HG03139 (cell line): ENCODE measurements at regions not wholly inside any gene's neighbourhood (a gene's known extent, or its start where the extent isn't known, plus 50 kb on each side); places are given as distances from the start of the nearest gene placed in this dataset.
"Not testable (repeated sequence)": the region's sequence is repeated elsewhere in the genome, so short reads cannot be mapped to it uniquely, and the experiment has no call there.

ENCODE experiments used
- ATAC-seq: cut with Tn5 transposase; IDR thresholded peaks from one replicate; pipeline ENCODE4 v1.9.1; 2021; ENCODE audit not compliant: unreplicated experiment

DNA sequence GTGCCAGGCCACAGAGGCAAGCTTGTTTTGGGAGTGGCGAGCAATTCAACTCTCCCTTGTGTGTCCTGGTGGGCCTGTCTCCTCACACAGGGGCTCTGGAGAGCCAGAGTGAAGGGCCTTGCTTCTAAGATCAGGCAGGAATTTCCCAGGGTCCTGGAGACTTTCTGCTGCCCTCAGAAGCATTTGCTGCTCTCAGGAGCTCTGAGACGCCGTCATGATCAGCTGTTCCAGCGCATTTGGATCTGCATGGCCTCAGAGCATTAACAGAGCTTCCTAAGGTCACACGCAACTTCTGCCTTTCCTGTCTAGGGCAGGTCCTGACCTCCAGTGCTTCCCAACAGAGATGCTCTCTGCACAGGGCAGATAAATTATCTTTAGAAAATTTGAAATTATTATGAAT is 52.2 kb upstream of the C10orf90 start:
- ATAC-seq = no peak

DNA sequence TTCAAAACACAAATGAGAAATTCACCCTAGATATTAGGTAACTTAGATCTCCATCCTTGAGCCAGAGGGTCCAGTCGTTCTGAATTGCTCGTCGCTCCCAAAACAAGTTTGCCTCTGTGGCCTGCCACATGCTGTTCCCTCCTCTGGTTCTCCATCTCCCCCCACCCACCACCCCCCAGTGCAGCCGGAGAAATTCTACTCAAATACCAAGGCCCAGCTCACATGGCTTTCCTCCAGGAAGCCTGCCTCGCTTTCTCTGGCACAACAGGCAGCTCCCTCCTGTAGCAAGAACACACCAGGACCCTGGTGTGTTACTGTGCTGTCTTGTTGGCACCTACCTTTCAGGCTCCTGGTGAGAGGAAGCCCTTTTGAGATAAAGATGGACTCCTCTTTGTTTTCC is 52.7 kb upstream of the C10orf90 start:
- ATAC-seq = no peak

DNA sequence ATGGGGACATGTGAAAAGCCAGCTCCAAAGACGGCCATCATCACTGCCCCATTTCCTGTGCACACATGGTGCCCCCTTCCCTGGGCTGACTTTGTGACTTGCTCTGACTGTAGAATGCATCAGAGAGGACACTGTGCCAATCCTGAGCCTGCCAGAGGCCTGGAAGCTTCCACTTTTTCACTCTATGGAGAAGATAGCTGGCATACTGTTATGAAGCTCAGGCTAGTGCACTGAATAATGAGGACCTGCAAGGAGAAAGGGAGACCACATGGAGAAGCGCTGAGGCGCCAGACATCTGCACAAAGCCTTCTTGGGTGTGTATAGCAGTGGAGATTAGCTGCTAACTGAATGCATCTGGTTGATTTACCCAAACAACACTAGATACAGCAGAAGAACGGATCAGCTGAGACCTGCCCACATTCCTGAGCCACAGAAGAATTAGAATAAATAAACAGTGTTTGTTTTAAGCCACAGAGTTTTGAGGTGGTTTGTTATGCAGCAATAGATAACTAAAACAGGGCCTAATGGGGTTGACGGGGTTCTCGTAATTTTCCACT is 58.9 kb upstream of the C10orf90 start:
- no peak for ATAC-seq

DNA sequence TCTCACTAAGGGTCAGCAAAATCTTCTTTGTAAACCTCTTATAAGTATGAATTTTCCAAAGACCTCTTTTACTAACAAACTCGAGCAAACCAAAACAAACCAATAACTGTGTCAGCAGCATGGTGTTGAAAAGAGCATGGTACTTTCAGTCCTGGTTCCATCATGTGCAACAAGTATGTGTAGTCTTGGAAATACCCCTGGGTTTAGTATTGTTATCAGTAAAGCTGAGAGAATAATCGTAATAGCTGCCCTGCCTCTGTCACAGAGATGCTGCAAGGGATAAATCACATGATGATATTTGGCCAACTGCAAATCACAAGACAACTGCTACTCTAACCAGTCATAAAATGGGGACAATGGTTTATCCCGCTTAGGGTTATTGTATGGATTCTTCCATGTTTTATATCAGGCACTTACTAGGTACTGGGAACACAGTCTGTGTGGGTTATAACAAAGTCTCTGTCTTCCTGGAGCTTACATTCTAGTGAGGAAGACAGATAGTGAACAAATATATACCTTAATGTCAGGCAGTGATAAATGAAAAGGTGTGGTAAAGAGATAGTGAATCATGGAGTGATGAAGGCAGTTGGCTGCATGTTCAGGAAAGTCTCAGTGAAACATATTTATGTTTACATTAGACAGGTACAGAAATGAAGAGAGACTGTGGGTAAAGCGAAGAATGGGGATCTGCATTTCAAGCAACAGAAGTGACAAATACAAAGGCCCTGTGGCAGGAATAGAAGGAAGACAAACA is 60.5 kb upstream of the C10orf90 start:
- ATAC-seq = no peak

DNA sequence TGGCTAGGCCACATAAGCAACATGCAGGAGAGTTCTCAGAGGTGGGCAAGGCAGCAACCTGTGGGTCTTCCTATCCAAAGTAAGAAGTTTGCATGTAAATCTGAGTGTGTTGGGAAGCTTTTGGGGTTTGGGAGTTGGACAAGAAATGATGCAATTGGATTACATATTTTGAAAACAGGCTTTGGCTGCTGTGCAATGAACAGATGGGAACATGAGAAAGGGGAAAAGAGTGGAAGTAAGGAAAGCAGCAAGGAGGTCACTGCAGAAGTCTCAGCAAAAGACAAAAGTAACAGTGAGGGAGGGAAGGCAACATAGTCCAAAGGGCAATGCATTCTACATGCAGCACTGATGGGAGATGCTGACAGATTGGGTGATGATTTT is 61.1 kb upstream of the C10orf90 start:
- no peak for ATAC-seq

DNA sequence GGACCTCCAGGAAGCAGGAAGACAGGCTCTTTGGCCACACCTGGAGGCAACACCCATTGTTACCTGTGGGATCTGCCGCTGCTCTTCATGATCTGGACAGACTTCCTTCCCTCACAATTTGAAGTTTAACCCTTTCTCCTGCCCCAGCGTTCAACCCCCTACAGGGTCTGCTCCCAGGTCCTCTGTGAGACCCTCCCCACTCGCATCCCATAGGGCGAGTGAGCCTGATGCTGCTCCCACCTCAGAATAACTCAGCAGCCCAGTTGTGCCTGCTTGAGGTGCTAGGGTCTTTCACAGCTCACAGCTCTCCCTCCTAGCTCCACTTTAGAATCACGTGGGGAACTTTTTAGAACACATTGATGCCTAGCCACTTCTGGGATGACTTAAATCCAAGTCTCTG is 61.8 kb upstream of the C10orf90 start:
- ATAC-seq = no peak

DNA sequence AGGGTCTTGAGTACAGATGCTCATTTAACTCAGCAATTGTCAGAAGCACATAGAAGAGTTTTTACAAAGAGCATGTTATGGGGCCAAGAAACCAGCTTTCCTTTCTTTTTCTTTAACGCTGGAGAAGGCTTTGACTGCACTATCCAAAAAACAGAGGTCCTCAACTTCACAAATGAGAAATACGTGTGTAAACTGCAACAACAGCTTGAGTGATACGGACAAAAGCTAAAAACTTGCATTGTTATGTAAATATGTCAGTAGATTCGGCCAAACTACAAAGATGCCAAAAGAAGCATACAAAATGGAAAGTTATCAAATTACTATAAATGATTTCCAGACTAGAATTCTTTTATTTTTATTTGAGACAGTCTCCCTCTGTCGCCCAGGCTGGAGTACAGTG is 62.4 kb upstream of the C10orf90 start:
- no peak for ATAC-seq

DNA sequence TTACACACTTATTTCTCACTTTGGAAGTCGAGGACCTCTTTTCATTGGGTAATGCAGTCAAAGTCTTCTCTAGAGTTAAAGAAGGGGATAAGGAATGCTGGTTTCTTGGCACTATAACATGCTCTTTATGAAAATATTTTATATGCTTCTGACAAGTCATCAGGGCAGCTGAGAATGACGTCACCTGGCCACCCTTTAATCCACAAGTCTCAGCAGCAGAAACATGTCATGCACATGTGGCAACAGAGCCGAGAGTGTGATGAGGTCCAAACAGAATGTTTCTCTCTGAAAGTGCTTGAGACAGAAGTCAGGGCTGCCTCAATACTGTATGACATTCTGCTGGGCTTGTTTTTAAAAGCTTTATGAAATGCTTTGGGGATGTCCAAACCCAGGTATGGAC is 63.5 kb upstream of the C10orf90 start:
- no peak for ATAC-seq

DNA sequence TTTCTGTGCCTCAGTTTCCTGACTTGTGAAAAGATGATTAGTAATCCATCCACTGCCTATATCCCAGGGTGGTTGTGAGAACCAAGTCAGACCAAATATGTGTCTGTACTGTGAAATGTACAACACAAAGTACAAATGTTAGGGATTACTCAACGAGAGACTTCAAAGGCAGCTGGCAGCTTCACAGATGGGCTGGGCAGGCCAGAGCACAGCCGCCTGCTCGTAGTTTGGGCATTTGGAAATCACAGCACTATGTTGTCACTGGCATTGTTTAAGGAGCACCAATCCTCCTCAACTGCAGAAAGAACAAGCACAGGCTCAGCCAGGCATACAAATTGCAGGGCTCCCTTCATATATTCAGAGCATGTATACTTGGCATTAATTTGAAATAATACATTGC is 64.5 kb upstream of the C10orf90 start:
- ATAC-seq = no peak

DNA sequence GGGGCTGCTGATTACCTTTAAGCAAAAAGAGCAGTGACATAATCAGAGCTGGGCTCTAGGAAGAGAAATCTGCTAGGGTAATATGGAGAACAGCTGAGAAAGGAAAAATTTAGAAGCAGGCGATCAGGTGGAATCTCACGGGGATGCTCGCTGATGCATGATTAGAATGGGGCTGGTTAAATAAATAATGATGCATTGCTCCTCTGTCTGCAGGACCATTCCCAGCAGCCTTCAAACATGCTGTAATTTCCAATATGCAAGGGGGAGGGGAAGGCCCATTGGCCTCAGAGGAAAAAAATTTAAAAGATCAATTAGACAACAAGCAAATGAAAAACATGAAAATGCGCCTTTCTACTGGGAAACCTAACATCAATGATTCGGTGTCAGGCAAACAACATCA is 65.6 kb upstream of the C10orf90 start:
- ATAC-seq = no peak

DNA sequence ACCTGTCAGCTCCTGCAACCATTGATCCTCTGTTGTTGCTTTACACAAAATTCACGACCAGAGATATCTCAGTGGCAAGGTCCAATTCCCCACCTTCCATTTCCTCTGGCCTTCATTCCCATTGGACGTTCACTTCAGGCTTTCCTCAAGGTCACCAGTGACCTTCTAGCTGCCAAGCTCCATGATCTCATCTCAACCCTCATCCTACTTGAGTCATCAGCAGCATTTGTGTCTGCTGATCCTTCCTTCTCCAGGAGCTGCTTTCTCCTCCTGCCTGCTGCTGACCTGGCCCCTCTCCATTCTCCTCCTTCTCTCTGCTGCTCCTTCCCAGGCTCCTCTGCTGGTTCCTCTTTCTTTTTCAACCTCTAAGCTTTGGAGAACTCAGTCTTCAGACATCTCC is 66.2 kb upstream of the C10orf90 start:
- ATAC-seq = no peak

DNA sequence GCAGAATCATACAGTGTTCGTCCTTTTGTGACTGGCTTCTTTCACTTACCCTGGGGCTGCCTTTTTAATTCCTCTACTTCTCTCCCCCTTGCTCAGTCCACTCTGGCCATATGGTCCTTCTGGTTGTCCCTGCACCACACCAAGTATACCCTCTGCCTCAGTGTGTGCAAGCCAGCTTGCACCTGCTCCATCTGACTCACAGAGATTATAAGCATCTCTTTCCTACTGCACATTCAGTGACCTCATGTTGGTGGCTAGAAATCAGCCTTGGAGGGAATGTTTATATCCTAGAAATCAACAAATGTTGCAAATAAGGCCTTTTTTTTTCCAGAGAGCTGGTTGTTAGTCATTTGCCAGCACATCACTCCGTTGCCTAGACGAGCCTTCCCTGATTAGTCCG is 67.5 kb upstream of the C10orf90 start:
- no peak for ATAC-seq

DNA sequence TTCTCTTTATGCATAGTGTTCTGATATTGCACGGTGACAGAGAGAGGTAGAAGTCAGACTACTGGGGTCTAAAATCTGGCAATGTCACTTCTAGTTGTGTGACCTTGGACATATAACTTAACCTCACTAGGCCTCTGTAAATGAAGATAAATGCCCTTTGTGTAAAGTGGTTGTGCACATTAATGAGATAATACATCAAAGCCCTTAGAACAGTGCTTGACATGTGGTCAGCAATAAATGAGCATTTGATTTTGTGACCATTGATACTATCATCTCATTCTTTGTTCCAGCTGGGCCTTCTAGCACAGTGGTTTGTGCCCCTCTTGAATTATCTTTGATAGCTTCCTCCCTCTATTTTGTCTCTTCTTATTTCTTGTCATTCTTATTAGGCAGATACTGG is 74.1 kb upstream of the C10orf90 start:
- no peak for ATAC-seq

DNA sequence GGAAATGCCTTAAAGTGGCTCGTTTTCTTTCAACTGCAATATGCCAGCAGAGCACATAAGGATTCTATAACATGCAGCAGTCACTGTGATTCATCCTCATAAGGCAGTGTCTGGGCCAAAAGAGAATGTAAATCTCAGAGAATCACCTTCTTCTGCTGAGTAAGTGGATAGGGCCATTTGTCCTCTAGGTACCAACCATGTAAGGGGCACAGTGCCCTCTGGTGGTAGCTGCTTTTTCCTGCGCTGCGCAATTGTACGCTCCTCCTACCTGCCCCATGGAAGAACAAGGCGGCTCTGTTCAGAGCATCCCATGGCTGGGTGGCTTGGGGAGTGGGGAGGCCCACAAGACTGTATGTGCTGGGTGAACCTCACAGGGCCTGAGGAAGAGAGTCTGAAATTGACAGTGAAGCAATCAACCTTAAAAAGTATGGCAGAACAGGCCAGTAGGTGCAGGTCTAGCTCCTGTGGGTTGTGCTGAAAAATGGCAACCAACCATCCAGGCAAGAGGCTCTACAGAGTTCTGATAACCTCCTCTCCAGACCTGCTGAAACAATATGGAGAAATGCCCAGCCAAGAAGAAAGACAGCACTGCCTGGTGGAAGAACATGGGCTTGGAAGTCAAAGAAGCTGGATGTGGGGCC is 78.6 kb upstream of the C10orf90 start:
- peak; percentile 87 for ATAC-seq

DNA sequence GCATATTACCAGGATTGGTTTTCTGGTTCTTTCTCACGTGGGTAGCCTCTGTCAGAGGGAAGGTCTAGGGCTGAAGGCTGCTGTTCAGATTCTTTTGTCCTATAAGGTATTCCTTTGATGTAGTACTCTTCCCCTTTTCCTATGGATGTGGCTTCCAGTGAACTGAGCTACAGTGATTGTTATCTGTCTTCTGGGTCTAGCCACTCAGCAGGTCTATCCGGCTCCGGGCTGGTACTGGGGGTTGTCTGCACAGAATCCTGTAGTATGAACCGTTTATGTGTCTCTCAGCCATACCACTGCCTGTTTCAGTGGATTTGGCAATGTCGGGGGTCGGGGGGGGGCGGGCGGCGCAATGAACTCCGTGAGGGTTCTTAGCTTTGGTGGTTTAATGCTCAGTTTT is 84.5 kb upstream of the C10orf90 start:
- ATAC-seq = no peak

DNA sequence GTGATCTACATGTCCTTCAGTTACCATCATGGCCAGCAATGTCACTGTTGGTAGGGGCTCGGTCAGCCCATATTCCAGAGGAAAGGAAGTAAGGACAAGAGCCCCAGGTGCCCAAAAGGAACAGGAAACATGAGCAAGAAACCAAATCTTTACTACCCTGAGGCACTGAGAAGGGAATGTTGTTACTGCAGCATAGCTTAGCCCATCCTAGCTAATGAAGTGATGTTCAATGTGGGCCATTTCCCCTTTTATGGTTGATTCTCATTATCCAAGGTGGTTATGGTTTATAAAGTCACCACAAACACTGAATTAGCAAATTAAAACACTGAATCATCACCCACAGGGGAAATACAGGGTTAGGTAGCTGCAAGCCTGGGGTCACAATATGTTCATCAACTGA is 88.4 kb upstream of the C10orf90 start:
- ATAC-seq = no peak

DNA sequence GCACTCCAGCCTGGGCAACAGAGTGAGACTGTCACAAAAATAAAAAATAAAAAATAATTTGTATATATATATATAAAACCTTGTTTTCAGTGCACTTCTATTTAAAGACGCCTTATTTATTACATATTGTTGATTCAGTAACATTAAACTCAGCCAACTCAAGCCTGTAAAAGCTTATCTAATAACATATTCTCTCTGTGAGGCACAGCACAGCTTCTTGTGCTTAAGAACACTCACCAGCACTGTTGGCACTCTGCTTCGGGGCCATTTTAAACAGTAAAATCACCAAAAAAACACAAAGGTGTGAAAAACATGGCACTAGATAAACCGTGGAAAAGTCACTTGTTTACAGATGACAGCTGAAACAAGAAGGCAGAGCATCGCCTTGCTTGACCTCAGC is 89.0 kb upstream of the C10orf90 start:
- ATAC-seq = no peak

DNA sequence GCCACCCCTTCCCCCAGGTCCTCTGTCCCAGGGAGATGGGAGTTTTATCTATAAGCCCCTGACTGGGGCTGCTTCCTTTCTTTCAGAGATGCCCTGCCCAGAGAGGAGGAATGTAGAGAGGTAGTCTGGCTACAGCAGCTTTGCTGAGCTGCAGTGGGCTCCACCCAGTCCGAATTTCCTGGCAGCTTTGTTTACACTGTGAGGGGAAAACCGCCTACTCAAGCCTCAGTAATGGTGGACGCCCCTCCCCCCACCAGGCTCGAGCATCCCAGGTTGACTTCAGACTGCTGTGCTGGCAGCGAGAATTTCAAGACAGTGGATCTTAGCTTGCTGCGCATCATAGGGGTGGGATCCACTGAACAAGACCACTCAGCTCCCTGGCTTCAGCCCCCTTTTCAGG is 96.2 kb upstream of the C10orf90 start:
- ATAC-seq = not testable (repeated sequence)

DNA sequence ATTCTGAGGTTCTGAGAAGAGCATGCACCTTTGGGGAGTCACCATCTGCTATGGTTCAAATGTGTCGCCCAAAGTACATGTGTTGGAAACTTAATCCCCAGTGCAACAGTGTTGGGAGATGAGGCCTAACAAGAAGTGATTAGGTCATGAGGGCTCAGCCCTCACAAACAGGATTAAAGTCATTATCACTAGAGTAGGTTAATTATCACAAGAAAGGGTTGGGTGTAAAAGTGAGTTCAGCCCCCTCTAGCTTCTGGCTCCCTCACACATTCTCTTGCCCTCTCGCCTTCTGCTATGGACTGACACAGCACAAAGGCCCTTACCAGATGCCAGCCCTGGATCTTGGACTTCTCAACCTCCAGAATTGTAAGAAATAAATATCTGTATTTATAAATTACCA is 100.3 kb upstream of the C10orf90 start:
- ATAC-seq = no peak

DNA sequence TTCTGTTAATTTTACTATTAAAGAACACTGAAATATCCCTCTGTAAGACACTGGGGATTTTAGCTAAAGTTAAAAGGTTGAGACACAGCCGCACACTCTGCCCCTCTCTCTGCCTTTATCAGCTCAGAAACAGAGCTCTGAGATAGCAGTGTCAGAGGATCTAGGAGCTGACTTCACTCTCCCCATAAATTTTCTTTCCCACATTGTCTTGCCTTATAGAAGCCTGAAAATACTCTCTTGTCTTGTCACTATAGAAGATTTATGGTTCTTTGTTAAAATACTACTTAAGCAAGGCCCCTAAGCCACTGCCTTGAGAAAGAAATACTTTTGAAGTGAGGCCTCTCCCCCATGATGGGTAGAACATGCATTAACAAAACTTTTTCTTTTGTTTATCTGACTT is 105.7 kb upstream of the C10orf90 start:
- no peak for ATAC-seq

DNA sequence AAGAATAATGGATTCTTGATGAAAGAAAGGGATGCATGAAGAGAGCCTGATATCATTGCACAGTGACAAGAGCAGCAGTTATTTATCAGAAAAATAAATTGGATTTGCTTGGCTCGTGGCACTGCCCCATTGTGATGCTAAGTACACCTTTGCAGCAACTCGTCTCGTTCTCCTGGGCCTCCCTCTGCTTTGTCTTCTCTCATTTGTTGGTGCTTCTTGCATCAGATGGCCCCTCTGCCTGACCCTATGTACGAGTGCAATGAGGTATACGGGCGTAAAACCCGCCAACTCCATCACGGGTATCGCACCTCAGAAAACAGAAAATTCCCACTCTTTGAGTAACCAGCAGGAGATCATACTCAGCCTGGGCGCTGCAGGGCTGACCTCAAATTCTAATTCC is 107.2 kb upstream of the C10orf90 start:
- ATAC-seq = no peak

DNA sequence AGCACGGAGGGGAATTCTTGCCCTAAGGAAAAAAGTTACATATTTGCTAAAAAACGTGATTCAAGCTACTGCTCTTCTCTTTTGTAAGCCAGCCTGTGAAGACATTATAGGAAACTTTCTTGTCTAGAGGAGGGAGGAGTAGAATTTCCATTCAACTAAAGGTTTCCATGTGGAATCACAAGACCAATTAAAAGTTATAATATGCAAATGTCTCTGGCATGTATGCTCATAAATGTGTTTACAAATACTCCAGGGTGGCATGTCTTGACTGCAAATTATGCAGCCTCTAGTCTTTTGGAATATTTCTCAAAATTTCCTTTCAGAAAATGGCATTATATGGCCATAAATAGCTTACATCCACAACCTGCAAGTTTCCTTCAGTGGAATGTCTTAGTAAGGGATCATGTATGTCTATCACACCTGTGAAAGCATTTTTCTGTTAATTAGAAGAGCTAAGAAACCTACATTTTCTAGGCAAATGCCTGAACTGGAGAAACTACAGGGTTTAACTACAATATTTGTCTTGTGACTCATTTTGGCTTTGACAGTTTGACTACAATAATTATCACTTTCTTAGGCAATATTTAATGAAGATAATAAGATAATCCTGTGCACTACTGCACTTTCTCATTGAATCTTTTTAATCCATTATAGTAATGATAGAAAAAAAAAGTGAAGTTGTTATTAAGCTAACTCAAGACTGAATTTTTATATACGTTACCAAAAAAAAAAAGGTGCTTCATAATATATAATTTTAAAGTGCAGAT is 111.1 kb upstream of the C10orf90 start:
- no peak for ATAC-seq
